A549 (cell line): ENCODE measurements at regions not wholly inside any gene's neighbourhood (a gene's known extent, or its start where the extent isn't known, plus 50 kb on each side); places are given as distances from the start of the nearest gene placed in this dataset.

Experiments
- CTCF ChIP-seq: fragments of >200 bp; sonication (Bioruptor Twin); formaldehyde crosslinking; IDR thresholded peaks from 3 replicates; pipeline ENCODE4 v1.5.1; 2016
- E2F6 ChIP-seq: IDR thresholded peaks from 2 replicates; pipeline ENCODE4 v1.6.1; 2012; ENCODE audit warnings: low read depth, borderline replicate concordance
- EHMT2 ChIP-seq: fragments of 200-600 bp; sonication (generic); IDR thresholded peaks from 2 replicates; pipeline ENCODE4 v1.6.1; 2016; ENCODE audit warnings: antibody characterized with exemption, low read depth, mild to moderate bottlenecking, moderate library complexity
- ESRRA ChIP-seq: fragments of 150-350 bp; IDR thresholded peaks from 2 replicates; pipeline ENCODE4 v1.6.1; 2014; ENCODE audit warnings: mild to moderate bottlenecking, low read length, borderline replicate concordance
- MYC ChIP-seq: IDR thresholded peaks from 2 replicates; pipeline ENCODE4 v1.6.1; 2012; ENCODE audit warnings: mild to moderate bottlenecking, inconsistent platforms, low read length, improper control_type of control experiment, borderline replicate concordance
- USF2 ChIP-seq: fragments of 450-650 bp; IDR thresholded peaks from 2 replicates; pipeline ENCODE4 v1.6.1; 2014; ENCODE audit warnings: antibody characterized with exemption

GRCh38 chr10:29823553-29824080, 188.8 kb upstream of the SVIL start:
- TF ChIP-seq CTCF, result no peak
- no peak for TF ChIP-seq USF2
- TF ChIP-seq E2F6, result no peak
- no peak for TF ChIP-seq MYC
- TF ChIP-seq EHMT2, result no peak
- TF ChIP-seq ESRRA, result no peak
